Ectodermal cell (in vitro differentiated cells): ENCODE measurements at regions not wholly inside any gene's neighbourhood (a gene's known extent, or its start where the extent isn't known, plus 50 kb on each side); places are given as distances from the start of the nearest gene placed in this dataset.

Experiments
- H3K27ac ChIP-seq: 2 replicates; pipeline ENCODE4 v1.7.0; 2013; ENCODE audit warnings: mild to moderate bottlenecking, low read depth, low read length; ENCODE audit not compliant: insufficient read depth, poor library complexity, severe bottlenecking
- H3K27me3 ChIP-seq: 2 replicates; pipeline ENCODE4 v1.7.0; 2013; ENCODE audit warnings: mild to moderate bottlenecking, low read length; ENCODE audit not compliant: insufficient read depth, control insufficient read depth, poor library complexity, severe bottlenecking
- H3K36me3 ChIP-seq: one replicate; pipeline ENCODE4 v1.7.0; 2013; ENCODE audit warnings: low read length; ENCODE audit not compliant: control insufficient read depth, insufficient read depth
- H3K4me1 ChIP-seq: one replicate; pipeline ENCODE4 v1.7.0; 2013; ENCODE audit warnings: low read length; ENCODE audit not compliant: control insufficient read depth, insufficient read depth
- H3K4me3 ChIP-seq: 2 replicates; pipeline ENCODE4 v1.7.0; 2013; ENCODE audit warnings: low read depth, low read length, control low read depth; ENCODE audit not compliant: insufficient read depth
- H3K9me3 ChIP-seq: 2 replicates; pipeline ENCODE4 v1.7.0; 2013; ENCODE audit warnings: mild to moderate bottlenecking, low read length, moderate library complexity; ENCODE audit not compliant: control insufficient read depth
- WGBS, 2 experiments: methylation state at CpG; one replicate each; pipeline ENCODE4 v1.1.7; 2013; ENCODE audit warnings: missing lambda C conversion rate in 2 of 2; 5-methylcytosine and 5-hydroxymethylcytosine counted together

DNA sequence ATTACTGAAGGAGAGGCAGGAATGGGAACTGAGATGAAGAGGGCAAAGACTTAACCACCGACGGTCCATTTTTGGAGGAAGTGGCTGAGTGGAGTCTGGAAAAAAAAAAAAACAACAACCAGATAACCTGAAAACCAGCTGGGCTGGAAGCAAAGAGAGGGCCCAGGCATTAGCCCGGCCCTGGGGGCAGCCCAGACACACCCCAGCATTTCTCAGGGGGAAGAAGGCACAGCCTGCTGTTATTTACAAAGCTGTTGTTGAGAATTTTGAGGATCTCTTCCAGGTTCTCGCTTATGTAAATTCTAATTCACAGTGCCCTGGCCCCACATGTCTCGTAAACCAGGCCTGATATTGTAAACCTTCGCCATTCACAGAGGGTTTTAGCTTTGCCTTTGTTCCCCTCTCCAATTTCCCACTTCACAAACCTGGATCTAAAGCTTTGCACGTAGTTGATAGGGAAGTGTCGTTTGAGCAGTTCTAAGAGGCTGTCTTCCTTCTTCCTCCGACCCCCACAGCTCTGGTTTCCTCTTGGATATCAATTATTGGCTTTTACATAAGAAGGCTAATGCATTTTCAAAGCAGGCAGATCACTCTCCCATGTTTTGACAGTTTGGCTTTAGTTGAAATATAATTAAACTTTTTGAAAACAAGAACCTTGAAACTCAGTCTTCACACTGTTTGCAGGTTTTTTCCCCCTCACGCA, 161.8 kb upstream of the IRF2BP2 start:
- H3K9me3 ChIP-seq: no peaks in the 10 kb centered on the region
- peaks cover 5% of the 10 kb centered on the region for H3K27me3 ChIP-seq
- no peak overlapping the region for H3K4me3 ChIP-seq
- H3K4me1 ChIP-seq: peaks cover 26% of the 10 kb centered on the region
- H3K27ac ChIP-seq: peak overlapping the region; percentile 27
- WGBS, 2 experiments: 55 to 68% methylated on average over 7 to 10 of the region's 10 CpGs
- no peaks in the 10 kb centered on the region for H3K36me3 ChIP-seq

DNA sequence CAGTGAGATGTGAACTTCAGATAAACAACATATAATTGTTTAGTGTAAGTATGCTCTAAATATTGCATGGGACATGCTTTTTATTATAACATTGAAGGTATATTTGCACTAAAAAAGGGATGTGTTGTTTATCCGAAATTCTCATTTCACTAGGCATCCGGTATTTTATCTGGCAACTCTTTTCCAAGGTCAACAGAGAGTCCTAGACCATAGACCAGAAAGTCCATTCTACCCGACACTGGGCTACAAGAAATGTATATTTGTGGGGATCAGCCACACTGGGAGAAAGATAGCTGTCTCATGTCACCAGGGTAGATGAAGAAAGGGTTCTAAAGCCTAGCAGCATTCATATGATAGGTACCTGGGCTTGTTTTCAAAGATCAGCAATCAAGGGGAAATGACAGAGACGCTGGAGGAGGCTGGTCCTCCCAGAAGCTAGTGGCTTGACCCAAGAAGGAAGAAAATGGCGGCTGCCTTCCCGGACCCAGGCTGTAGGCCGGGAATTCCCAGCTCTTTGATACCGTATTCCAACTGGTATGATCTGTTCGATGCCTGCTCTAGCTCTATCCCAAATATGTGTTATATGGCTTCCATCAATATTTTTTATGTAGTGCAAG, 161.1 kb upstream of the IRF2BP2 start:
- H3K9me3 ChIP-seq: no peaks in the 10 kb centered on the region
- H3K36me3 ChIP-seq: no peaks in the 10 kb centered on the region
- WGBS, 2 experiments: 94 to 98% methylated on average over 8 to 9 of the region's 9 CpGs
- no peak overlapping the region for H3K4me3 ChIP-seq
- H3K27ac ChIP-seq: no peak overlapping the region
- peaks cover 26% of the 10 kb centered on the region for H3K4me1 ChIP-seq
- H3K27me3 ChIP-seq: peaks cover 5% of the 10 kb centered on the region

DNA sequence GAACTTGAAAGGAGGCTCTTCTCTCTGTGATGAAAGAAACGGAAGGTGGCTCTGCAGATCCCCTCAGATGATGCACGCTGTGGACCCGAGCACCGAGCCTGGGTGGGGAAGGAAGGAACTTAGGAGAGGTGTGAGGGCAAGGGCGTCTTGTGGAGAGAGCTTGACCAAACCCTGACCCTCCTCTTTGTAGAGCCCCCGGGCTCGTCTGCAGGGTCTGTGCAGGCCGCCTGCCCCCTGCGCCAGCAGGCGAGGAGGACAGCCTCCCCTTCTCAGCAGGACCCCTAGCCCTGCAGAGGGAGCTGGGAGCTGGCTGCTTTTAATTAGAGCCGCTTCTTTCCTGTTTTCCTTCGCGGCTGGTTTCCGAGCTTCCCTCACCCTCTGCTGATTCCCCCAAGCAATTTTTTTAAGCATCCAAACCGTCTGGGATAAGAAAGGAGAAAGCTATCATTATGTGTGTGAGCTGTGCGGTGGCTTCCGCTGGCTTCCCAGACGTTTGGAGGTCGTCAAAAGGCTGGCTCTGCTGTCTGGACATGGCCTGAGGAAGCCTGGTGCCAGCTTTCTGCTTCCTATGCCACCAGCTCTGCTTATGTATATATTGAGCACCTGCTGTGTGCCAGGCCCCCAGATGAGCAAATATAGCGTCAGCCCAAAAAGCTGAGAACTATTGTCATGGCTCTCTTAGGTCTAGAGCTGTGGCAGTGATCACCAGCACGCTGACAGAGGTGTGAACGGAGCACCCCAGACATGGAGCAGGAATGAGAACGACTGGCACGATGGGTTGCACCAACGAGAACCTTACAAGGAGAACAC, 160.2 kb upstream of the IRF2BP2 start:
- Histone ChIP-seq H3K27ac (no peak overlapping the region), H3K27me3 (peaks cover 5% of the 10 kb centered on the region), H3K9me3 (no peaks in the 10 kb centered on the region), H3K4me1 (peaks cover 26% of the 10 kb centered on the region), H3K36me3 (no peaks in the 10 kb centered on the region), H3K4me3 (no peak overlapping the region)
- 52 to 55% methylated on average over 25 of the region's 25 CpGs for WGBS, 2 experiments

DNA sequence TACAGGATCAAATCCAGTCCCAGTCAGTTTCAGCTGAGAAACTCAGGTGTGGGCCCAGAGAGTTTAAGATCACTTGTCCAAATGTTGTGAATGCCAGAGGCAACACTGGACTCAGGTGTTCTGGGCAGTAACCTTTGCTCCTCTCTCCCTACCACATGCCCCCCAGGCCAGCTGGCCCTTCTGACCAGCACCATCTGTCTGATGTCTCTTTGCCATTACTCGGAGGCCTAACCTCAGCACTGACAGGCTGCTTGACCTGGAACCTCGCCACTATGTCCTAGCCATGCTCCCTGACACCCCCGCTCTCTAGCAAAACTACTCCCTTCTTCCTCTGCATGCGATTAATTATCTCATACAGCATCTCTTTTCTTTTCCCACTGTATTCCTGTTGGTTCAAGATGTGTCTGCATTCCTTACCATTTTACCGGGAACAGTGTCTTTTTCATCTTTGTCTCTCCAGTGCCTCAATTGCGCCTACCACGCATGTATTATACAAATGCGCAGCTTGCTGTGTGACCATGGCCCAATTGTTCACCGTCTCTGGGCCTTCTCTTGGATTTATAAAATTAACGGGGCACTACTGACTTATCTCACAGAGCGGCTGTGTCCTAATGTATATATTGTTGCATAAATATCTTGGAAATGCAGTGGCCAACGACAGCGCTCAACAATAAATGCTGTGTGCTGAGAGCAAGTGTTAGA, 159.5 kb upstream of the IRF2BP2 start:
- H3K9me3 ChIP-seq: no peaks in the 10 kb centered on the region
- H3K27me3 ChIP-seq: peaks cover 5% of the 10 kb centered on the region
- no peaks in the 10 kb centered on the region for H3K36me3 ChIP-seq
- H3K4me3 ChIP-seq: no peak overlapping the region
- no peak overlapping the region for H3K27ac ChIP-seq
- 93 to 95% methylated on average over 13 of the region's 13 CpGs for WGBS, 2 experiments
- peaks cover 26% of the 10 kb centered on the region for H3K4me1 ChIP-seq

DNA sequence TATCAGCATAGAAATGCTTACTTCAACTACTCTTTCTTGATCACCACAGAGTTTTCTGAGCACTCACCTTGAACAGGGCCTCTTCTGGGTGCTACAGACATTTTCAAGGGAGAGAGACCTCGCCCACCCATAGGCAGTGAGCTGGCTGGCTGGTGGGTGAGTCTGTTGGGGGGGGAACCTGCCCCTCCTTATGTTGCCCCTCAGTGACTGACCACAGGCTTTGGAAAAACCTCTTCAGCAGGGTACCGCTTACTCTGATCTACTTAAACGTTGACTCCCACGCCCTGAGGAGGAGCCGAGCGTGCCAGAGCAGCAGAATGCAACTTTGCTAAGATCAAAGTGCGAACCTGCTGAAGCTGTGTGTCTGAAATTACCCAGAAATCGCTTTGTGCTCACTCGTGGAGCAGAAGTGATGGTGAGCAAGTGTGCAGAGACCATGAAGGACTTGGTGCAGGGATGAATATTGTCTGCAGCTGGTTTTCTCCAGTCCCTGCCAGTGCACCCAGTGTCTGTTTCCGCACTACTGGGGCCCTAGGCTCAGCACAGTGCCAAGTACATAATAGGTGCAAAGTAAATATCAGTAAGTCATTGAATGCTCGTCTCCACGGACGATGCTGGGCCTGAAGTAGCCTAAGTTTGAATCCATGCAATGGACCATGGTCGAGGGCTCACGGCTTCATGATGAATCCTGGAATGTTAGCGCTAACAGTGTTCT, 158.7 kb upstream of the IRF2BP2 start:
- Histone ChIP-seq H3K27ac (no peak overlapping the region), H3K27me3 (peaks cover 5% of the 10 kb centered on the region), H3K9me3 (no peaks in the 10 kb centered on the region), H3K4me3 (no peak overlapping the region), H3K4me1 (peaks cover 26% of the 10 kb centered on the region), H3K36me3 (no peaks in the 10 kb centered on the region)
- 94 to 95% methylated on average over 16 of the region's 16 CpGs for WGBS, 2 experiments

DNA sequence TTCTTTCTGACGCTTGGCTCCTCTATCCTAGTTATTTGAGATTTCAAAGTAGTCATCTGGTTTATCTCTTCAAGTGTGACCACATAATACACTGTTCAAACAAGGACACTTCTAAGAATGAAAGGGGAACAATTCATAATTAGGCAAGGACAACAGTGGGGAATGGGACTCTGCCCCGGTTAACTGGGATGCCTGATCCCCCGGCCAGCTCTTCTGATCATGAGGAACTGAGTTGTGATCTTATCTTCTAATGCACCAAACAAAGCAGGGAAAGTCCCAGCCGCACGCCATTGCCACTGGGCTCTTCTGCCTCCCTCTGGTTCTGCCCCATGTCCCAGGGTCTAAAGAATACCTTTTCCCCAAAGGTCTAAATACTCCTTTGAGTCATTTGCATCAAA, 158.2 kb upstream of the IRF2BP2 start:
- Histone ChIP-seq H3K27me3 (peaks cover 5% of the 10 kb centered on the region), H3K9me3 (no peaks in the 10 kb centered on the region), H3K36me3 (no peaks in the 10 kb centered on the region), H3K4me1 (peaks cover 26% of the 10 kb centered on the region), H3K4me3 (no peak overlapping the region), H3K27ac (no peak overlapping the region)
- 90 to 93% methylated on average over 5 of the region's 5 CpGs for WGBS, 2 experiments

DNA sequence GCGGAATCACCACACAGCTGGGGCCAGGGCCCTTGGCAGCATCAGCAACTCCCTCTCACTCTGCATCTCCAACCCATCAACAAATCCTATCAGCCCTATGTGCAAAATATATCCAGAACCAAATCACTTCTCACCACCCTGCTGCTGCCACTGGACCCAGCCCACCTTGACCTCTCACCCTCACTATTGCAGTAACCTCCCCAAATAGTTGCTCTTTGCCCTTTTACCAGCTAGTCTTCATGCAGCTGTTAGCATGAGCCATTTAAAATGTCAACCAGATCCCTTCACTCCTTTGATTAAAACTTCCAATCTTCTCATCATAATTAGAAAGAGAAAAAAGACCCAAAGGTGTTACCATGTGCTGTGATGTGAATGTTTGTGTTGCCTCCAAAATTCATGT, 155.7 kb upstream of the IRF2BP2 start:
- Histone ChIP-seq H3K4me1 (peaks cover 18% of the 10 kb centered on the region), H3K36me3 (no peaks in the 10 kb centered on the region), H3K27ac (no peak overlapping the region), H3K27me3 (peaks cover 2% of the 10 kb centered on the region), H3K4me3 (no peak overlapping the region), H3K9me3 (no peaks in the 10 kb centered on the region)
- WGBS, 2 experiments: 94 to 100% methylated on average over 1 of the region's 1 CpG

DNA sequence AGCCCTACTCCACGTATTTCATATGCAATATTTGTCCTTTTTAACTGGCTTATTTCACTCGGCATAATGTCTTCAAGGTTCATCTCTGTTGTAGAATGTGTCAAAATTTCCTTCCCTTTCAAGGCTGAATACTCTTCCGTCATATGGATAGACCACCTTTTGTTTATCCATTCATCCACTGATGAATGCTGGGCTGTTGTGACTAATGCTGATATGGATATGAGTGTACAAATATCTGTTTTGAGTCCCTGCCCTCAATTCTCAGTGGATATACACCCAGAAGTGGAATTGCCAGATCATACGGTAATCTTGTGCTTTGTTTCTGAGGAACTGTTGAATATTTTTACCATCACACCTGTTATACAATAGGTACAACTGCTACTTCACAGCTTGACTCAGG, 155.2 kb upstream of the IRF2BP2 start:
- 76 to 83% methylated on average over 4 of the region's 4 CpGs for WGBS, 2 experiments
- Histone ChIP-seq H3K4me3 (no peak overlapping the region), H3K9me3 (no peaks in the 10 kb centered on the region)

DNA sequence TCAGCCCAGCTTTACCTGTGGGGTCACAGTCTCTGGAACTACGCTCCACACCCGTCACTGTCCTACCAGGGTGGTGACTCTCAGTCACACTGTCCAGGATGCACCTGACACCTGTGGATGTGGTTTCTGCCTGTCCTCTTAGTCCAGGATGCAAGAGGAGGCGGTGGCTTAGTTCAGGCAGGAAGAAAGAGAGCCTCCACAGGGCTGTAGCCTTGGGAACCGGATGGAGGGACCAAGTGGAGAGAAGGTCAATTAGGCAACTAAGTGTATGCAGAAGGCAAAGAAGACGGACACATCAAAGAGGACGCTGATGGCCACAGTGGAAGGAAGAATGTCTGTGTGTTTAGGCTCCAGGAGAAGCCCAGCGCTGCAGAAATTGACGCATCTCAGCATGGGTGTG, 153.9 kb upstream of the IRF2BP2 start:
- no peak overlapping the region for H3K4me3 ChIP-seq
- peaks cover 4% of the 10 kb centered on the region for H3K4me1 ChIP-seq
- H3K27ac ChIP-seq: no peak overlapping the region
- H3K27me3 ChIP-seq: no peaks in the 10 kb centered on the region
- no peaks in the 10 kb centered on the region for H3K36me3 ChIP-seq
- no peaks in the 10 kb centered on the region for H3K9me3 ChIP-seq
- 91 to 93% methylated on average over 8 of the region's 8 CpGs for whole genome bisulfite sequencing, 2 experiments

More for the DNA sequence above, 155.2 kb upstream of the IRF2BP2 start:
- Histone ChIP-seq H3K36me3 (no peaks in the 10 kb centered on the region), H3K4me1 (peaks cover 16% of the 10 kb centered on the region), H3K27me3 (no peaks in the 10 kb centered on the region), H3K27ac (no peak overlapping the region)
